Activated naive CD8-positive, alpha-beta T cell (primary cell): ENCODE measurements at regions not wholly inside any gene's neighbourhood (a gene's known extent, or its start where the extent isn't known, plus 50 kb on each side); places are given as distances from the start of the nearest gene placed in this dataset.

Experiments
- H3K27ac Mint-ChIP-seq: one replicate; pipeline ENCODE4 v1.8.0; 2021; ENCODE audit warnings: mixed read lengths
- H3K27me3 Mint-ChIP-seq: one replicate; pipeline ENCODE4 v1.8.0; 2021; ENCODE audit warnings: mixed read lengths
- H3K36me3 Mint-ChIP-seq: one replicate; pipeline ENCODE4 v1.8.0; 2021; ENCODE audit warnings: mixed read lengths
- H3K4me1 Mint-ChIP-seq: one replicate; pipeline ENCODE4 v1.8.0; 2021; ENCODE audit warnings: low read depth, mixed read lengths
- H3K4me3 Mint-ChIP-seq: one replicate; pipeline ENCODE4 v1.8.0; 2021; ENCODE audit warnings: mild to moderate bottlenecking, mixed read lengths
- H3K9me3 Mint-ChIP-seq: one replicate; pipeline ENCODE4 v1.8.0; 2021; ENCODE audit warnings: low read depth, mixed read lengths

- Mint-ChIP-seq H3K9me3 (peaks cover 7% of the 10 kb centered on the region), H3K27ac (no peak overlapping the region), H3K4me3 (no peak overlapping the region), H3K27me3 (peaks cover 11% of the 10 kb centered on the region), H3K4me1 (no peaks in the 10 kb centered on the region), H3K36me3 (no peaks in the 10 kb centered on the region)
These were observed 121.0 kb upstream of the FGF3 start for GRCh38 chr11:69940246-69940610.

- H3K36me3 Mint-ChIP-seq, result no peaks in the 10 kb centered on the region
- peaks cover 1% of the 10 kb centered on the region for H3K9me3 Mint-ChIP-seq
- no peak overlapping the region for H3K27ac Mint-ChIP-seq
- H3K27me3 Mint-ChIP-seq, result peaks cover 11% of the 10 kb centered on the region
- no peaks in the 10 kb centered on the region for H3K4me1 Mint-ChIP-seq
- no peak overlapping the region for H3K4me3 Mint-ChIP-seq
These were observed 122.5 kb upstream of the FGF3 start for GRCh38 chr11:69941546-69942332.

- no peaks in the 10 kb centered on the region for H3K9me3 Mint-ChIP-seq
- H3K36me3 Mint-ChIP-seq, result no peaks in the 10 kb centered on the region
- H3K27ac Mint-ChIP-seq, result no peak overlapping the region
- peaks cover 11% of the 10 kb centered on the region for H3K27me3 Mint-ChIP-seq
- no peaks in the 10 kb centered on the region for H3K4me1 Mint-ChIP-seq
- H3K4me3 Mint-ChIP-seq, result no peak overlapping the region
These were observed 123.2 kb upstream of the FGF3 start for GRCh38 chr11:69942333-69942820.

- Mint-ChIP-seq H3K9me3 (no peaks in the 10 kb centered on the region), H3K27ac (no peak overlapping the region), H3K4me3 (no peak overlapping the region), H3K27me3 (peaks cover 14% of the 10 kb centered on the region), H3K4me1 (no peaks in the 10 kb centered on the region), H3K36me3 (no peaks in the 10 kb centered on the region)
These were observed 123.8 kb upstream of the FGF3 start for GRCh38 chr11:69943066-69943465.

GRCh38 chr11:69943506-69943905 is 124.3 kb upstream of the FGF3 start:
- Mint-ChIP-seq H3K4me1 (no peaks in the 10 kb centered on the region), H3K36me3 (no peaks in the 10 kb centered on the region), H3K4me3 (no peak overlapping the region), H3K27ac (no peak overlapping the region), H3K9me3 (no peaks in the 10 kb centered on the region), H3K27me3 (peaks cover 14% of the 10 kb centered on the region)

GRCh38 chr11:69944146-69944795 is 125.1 kb upstream of the FGF3 start:
- H3K27ac Mint-ChIP-seq, result no peak overlapping the region
- no peaks in the 10 kb centered on the region for H3K36me3 Mint-ChIP-seq
- no peaks in the 10 kb centered on the region for H3K9me3 Mint-ChIP-seq
- no peaks in the 10 kb centered on the region for H3K4me1 Mint-ChIP-seq
- no peak overlapping the region for H3K4me3 Mint-ChIP-seq
- peaks cover 16% of the 10 kb centered on the region for H3K27me3 Mint-ChIP-seq

- no peak overlapping the region for H3K4me3 Mint-ChIP-seq
- H3K4me1 Mint-ChIP-seq, result no peaks in the 10 kb centered on the region
- no peaks in the 10 kb centered on the region for H3K36me3 Mint-ChIP-seq
- H3K27me3 Mint-ChIP-seq, result peaks cover 16% of the 10 kb centered on the region
- H3K9me3 Mint-ChIP-seq, result no peaks in the 10 kb centered on the region
- no peak overlapping the region for H3K27ac Mint-ChIP-seq
These were observed 125.9 kb upstream of the FGF3 start for GRCh38 chr11:69945157-69945556.

GRCh38 chr11:69947059-69947792 is 128.0 kb upstream of the FGF3 start:
- Mint-ChIP-seq H3K27ac (no peak overlapping the region), H3K36me3 (no peaks in the 10 kb centered on the region), H3K9me3 (no peaks in the 10 kb centered on the region), H3K4me3 (no peak overlapping the region), H3K4me1 (no peaks in the 10 kb centered on the region), H3K27me3 (peaks cover 8% of the 10 kb centered on the region)

GRCh38 chr11:69947793-69948255 is 128.6 kb upstream of the FGF3 start:
- Mint-ChIP-seq H3K4me3 (no peak overlapping the region), H3K36me3 (no peaks in the 10 kb centered on the region), H3K27me3 (peaks cover 6% of the 10 kb centered on the region), H3K27ac (no peak overlapping the region), H3K9me3 (no peaks in the 10 kb centered on the region), H3K4me1 (no peaks in the 10 kb centered on the region)

GRCh38 chr11:69948256-69949141 is 129.3 kb upstream of the FGF3 start:
- Mint-ChIP-seq H3K27me3 (peaks cover 6% of the 10 kb centered on the region), H3K4me1 (no peaks in the 10 kb centered on the region), H3K9me3 (no peaks in the 10 kb centered on the region), H3K4me3 (no peak overlapping the region), H3K36me3 (no peaks in the 10 kb centered on the region), H3K27ac (no peak overlapping the region)

GRCh38 chr11:69949327-69949726 is 128.8 kb upstream of the ANO1 start:
- H3K4me3 Mint-ChIP-seq, result no peak overlapping the region
- H3K9me3 Mint-ChIP-seq, result no peaks in the 10 kb centered on the region
- no peaks in the 10 kb centered on the region for H3K36me3 Mint-ChIP-seq
- H3K4me1 Mint-ChIP-seq, result no peaks in the 10 kb centered on the region
- peaks cover 6% of the 10 kb centered on the region for H3K27me3 Mint-ChIP-seq
- H3K27ac Mint-ChIP-seq, result no peak overlapping the region

- H3K9me3 Mint-ChIP-seq, result no peaks in the 10 kb centered on the region
- H3K27ac Mint-ChIP-seq, result no peak overlapping the region
- no peak overlapping the region for H3K4me3 Mint-ChIP-seq
- no peaks in the 10 kb centered on the region for H3K4me1 Mint-ChIP-seq
- H3K36me3 Mint-ChIP-seq, result no peaks in the 10 kb centered on the region
- H3K27me3 Mint-ChIP-seq, result peaks cover 4% of the 10 kb centered on the region
These were observed 128.0 kb upstream of the ANO1 start for GRCh38 chr11:69950120-69950519.

- Mint-ChIP-seq H3K27me3 (peaks cover 4% of the 10 kb centered on the region), H3K4me1 (no peaks in the 10 kb centered on the region), H3K9me3 (no peaks in the 10 kb centered on the region), H3K27ac (no peak overlapping the region), H3K4me3 (no peak overlapping the region), H3K36me3 (no peaks in the 10 kb centered on the region)
These were observed 127.5 kb upstream of the ANO1 start for GRCh38 chr11:69950621-69951020.

GRCh38 chr11:69951821-69952220 is 126.3 kb upstream of the ANO1 start:
- Mint-ChIP-seq H3K9me3 (no peaks in the 10 kb centered on the region), H3K27ac (no peak overlapping the region), H3K4me1 (no peaks in the 10 kb centered on the region), H3K27me3 (peaks cover 4% of the 10 kb centered on the region), H3K4me3 (no peak overlapping the region), H3K36me3 (no peaks in the 10 kb centered on the region)
